NOMO-1 (cell line): ENCODE measurements at regions not wholly inside any gene's neighbourhood (a gene's known extent, or its start where the extent isn't known, plus 50 kb on each side); places are given as distances from the start of the nearest gene placed in this dataset.
A peak's percentile ranks its signal among the peaks of the same experiment; 100 is the strongest.
"Not testable (repeated sequence)": the region's sequence is repeated elsewhere in the genome, so short reads cannot be mapped to it uniquely, and the experiment has no call there.

ENCODE experiments used
- DNase-seq, 2 experiments: peaks; one replicate each; lab custom pipeline; 2025; ENCODE audit not compliant: unreplicated experiment in 2 of 2; lab: John Stamatoyannopoulos, UW

- DNase-seq, result peak in 1 of 2 experiments; percentile 58
These were observed 155.6 kb upstream of the IRS2 start for GRCh38 chr13:109941951-109942350.

- no peak for DNase-seq
These were observed 154.8 kb upstream of the IRS2 start for GRCh38 chr13:109941221-109941620.

- no peak for DNase-seq
These were observed 154.3 kb upstream of the IRS2 start for GRCh38 chr13:109940637-109941036.

- DNase-seq, result no peak
These were observed 153.5 kb upstream of the IRS2 start for GRCh38 chr13:109939838-109940237.

GRCh38 chr13:109939180-109939579, 152.8 kb upstream of the IRS2 start:
- no peak for DNase-seq

GRCh38 chr13:109938255-109938936, 152.0 kb upstream of the IRS2 start:
- no peak for DNase-seq

- DNase-seq, result not testable (repeated sequence)
These were observed 148.1 kb upstream of the IRS2 start for GRCh38 chr13:109934520-109934919.

GRCh38 chr13:109933476-109933875, 147.1 kb upstream of the IRS2 start:
- DNase-seq, result no peak

GRCh38 chr13:109924376-109924775, 138.0 kb upstream of the IRS2 start:
- peak in 1 of 2 experiments; percentile 26 for DNase-seq

GRCh38 chr13:109922518-109922917, 136.1 kb upstream of the IRS2 start:
- DNase-seq, result peak in 1 of 2 experiments; percentile 32

GRCh38 chr13:109919715-109920375, 133.5 kb upstream of the IRS2 start:
- DNase-seq, result no peak

GRCh38 chr13:109918179-109918711, 131.9 kb upstream of the IRS2 start:
- DNase-seq, result no peak

GRCh38 chr13:109917422-109917821, 131.0 kb upstream of the IRS2 start:
- DNase-seq, result no peak

GRCh38 chr13:109913936-109914510, 127.6 kb upstream of the IRS2 start:
- DNase-seq, result no peak

- no peak for DNase-seq
These were observed 126.8 kb upstream of the IRS2 start for GRCh38 chr13:109913186-109913585.

- DNase-seq, result no peak
These were observed 123.8 kb upstream of the IRS2 start for GRCh38 chr13:109910194-109910593.

GRCh38 chr13:109906976-109907375, 120.6 kb upstream of the IRS2 start:
- DNase-seq, result no peak

GRCh38 chr13:109904218-109904617, 117.8 kb upstream of the IRS2 start:
- no peak for DNase-seq

GRCh38 chr13:109900741-109901140, 114.4 kb upstream of the IRS2 start:
- no peak for DNase-seq

GRCh38 chr13:109900320-109900719, 113.9 kb upstream of the IRS2 start:
- no peak for DNase-seq

- no peak for DNase-seq
These were observed 113.4 kb upstream of the IRS2 start for GRCh38 chr13:109899748-109900147.

- no peak for DNase-seq
These were observed 112.9 kb upstream of the IRS2 start for GRCh38 chr13:109899316-109899715.
